H9 (cell line): ENCODE measurements at regions not wholly inside any gene's neighbourhood (a gene's known extent, or its start where the extent isn't known, plus 50 kb on each side); places are given as distances from the start of the nearest gene placed in this dataset.

ENCODE experiments used
- DNase-seq: peaks from one replicate; pipeline ENCODE4 v3.0.0-alpha.2; 2017
- H2AFZ ChIP-seq: one replicate; pipeline ENCODE4 v1.6.1; 2013; ENCODE audit warnings: mild to moderate bottlenecking, low read length, control low read depth, moderate library complexity
- H2AK5ac ChIP-seq: 2 replicates; pipeline ENCODE4 v1.6.1; 2013; ENCODE audit warnings: low read length, control low read depth, mixed read lengths; ENCODE audit not compliant: insufficient read length
- H2BK120ac ChIP-seq: one replicate; pipeline ENCODE4 v1.6.1; 2013; ENCODE audit warnings: low read depth, mild to moderate bottlenecking, low read length, control low read depth, inconsistent platforms; ENCODE audit not compliant: poor library complexity, severe bottlenecking
- H2BK12ac ChIP-seq: 2 replicates; pipeline ENCODE4 v1.6.1; 2013; ENCODE audit warnings: low read length, control low read depth, mixed read lengths, low read depth; ENCODE audit not compliant: insufficient read length
- H2BK15ac ChIP-seq: 2 replicates; pipeline ENCODE4 v1.6.1; 2013; ENCODE audit warnings: low read depth, low read length, control low read depth
- H2BK20ac ChIP-seq: one replicate; pipeline ENCODE4 v1.6.1; 2013; ENCODE audit warnings: low read depth, mild to moderate bottlenecking, low read length, control low read depth, inconsistent platforms; ENCODE audit not compliant: poor library complexity, severe bottlenecking
- H2BK5ac ChIP-seq: 2 replicates; pipeline ENCODE4 v1.6.1; 2013; ENCODE audit warnings: low read length, control low read depth, mixed read lengths; ENCODE audit not compliant: insufficient read length
- H3K14ac ChIP-seq: 2 replicates; pipeline ENCODE4 v1.6.1; 2013; ENCODE audit warnings: low read length, control low read depth; ENCODE audit not compliant: insufficient read depth
- H3K18ac ChIP-seq: 2 replicates; pipeline ENCODE4 v1.6.1; 2013; ENCODE audit warnings: low read depth, mild to moderate bottlenecking, mixed read lengths, low read length, control low read depth; ENCODE audit not compliant: insufficient read length
- H3K23ac ChIP-seq: 2 replicates; pipeline ENCODE4 v1.6.1; 2013; ENCODE audit warnings: low read length, control low read depth, mixed read lengths, low read depth; ENCODE audit not compliant: insufficient read length
- H3K23me2 ChIP-seq: 2 replicates; pipeline ENCODE4 v1.6.1; 2013; ENCODE audit warnings: low read depth, mild to moderate bottlenecking, mixed read lengths, low read length, control low read depth; ENCODE audit not compliant: insufficient read length, poor library complexity, severe bottlenecking
- H3K27ac ChIP-seq: 2 replicates; pipeline ENCODE4 v1.5.1; 2013; ENCODE audit warnings: low read length, control low read depth, mixed read lengths, low read depth; ENCODE audit not compliant: insufficient read length
- H3K27me3 ChIP-seq: 2 replicates; pipeline ENCODE4 v1.6.1; 2013; ENCODE audit warnings: low read length, control low read depth, inconsistent platforms; ENCODE audit not compliant: insufficient read depth
- H3K4ac ChIP-seq: 2 replicates; pipeline ENCODE4 v1.6.1; 2013; ENCODE audit warnings: low read depth, mild to moderate bottlenecking, control low read depth, inconsistent platforms, low read length, moderate library complexity
- H3K4me1 ChIP-seq: 2 replicates; pipeline ENCODE4 v1.6.1; 2013; ENCODE audit warnings: low read length, control low read depth, inconsistent platforms; ENCODE audit not compliant: insufficient read depth
- H3K4me2 ChIP-seq: 2 replicates; pipeline ENCODE4 v1.6.1; 2013; ENCODE audit warnings: low read length, control low read depth, mixed read lengths; ENCODE audit not compliant: insufficient read length, insufficient read depth
- H3K56ac ChIP-seq: 2 replicates; pipeline ENCODE4 v1.6.1; 2013; ENCODE audit warnings: low read depth, mild to moderate bottlenecking, mixed read lengths, low read length, control low read depth; ENCODE audit not compliant: insufficient read length
- H3K79me1 ChIP-seq: 2 replicates; pipeline ENCODE4 v1.6.1; 2013; ENCODE audit warnings: low read depth, mild to moderate bottlenecking, moderate library complexity, low read length, control low read depth, inconsistent platforms; ENCODE audit not compliant: insufficient read depth, poor library complexity, severe bottlenecking
- H3K79me2 ChIP-seq: 2 replicates; pipeline ENCODE4 v1.6.1; 2013; ENCODE audit warnings: low read length, control low read depth, inconsistent platforms; ENCODE audit not compliant: insufficient read depth
- H3K9ac ChIP-seq: 2 replicates; pipeline ENCODE4 v1.6.1; 2013; ENCODE audit warnings: low read length, control low read depth, mixed read lengths; ENCODE audit not compliant: insufficient read length; ENCODE audit errors: extremely low read depth
- H3K9me3 ChIP-seq: one replicate; pipeline ENCODE4 v1.6.1; 2013; ENCODE audit warnings: low read depth, low read length, inconsistent platforms; ENCODE audit not compliant: control insufficient read depth
- H3T11ph ChIP-seq: one replicate; pipeline ENCODE4 v1.6.1; 2013; ENCODE audit warnings: mild to moderate bottlenecking, low read length, control low read depth, inconsistent platforms
- H4K20me1 ChIP-seq: one replicate; pipeline ENCODE4 v1.6.1; 2013; ENCODE audit not compliant: control insufficient read depth, insufficient read length, insufficient read depth
- H4K5ac ChIP-seq: 2 replicates; pipeline ENCODE4 v1.6.1; 2013; ENCODE audit warnings: low read depth, mild to moderate bottlenecking, mixed read lengths, low read length, control low read depth; ENCODE audit not compliant: insufficient read length
- H4K8ac ChIP-seq: replicated peaks from 2 replicates; pipeline ENCODE4 v1.6.1; 2013; ENCODE audit warnings: low read length, control low read depth, mixed read lengths, low read depth; ENCODE audit not compliant: insufficient read length
- H4K91ac ChIP-seq: 2 replicates; pipeline ENCODE4 v1.6.1; 2013; ENCODE audit warnings: low read depth, mild to moderate bottlenecking, moderate library complexity, mixed read lengths, low read length, control low read depth; ENCODE audit not compliant: insufficient read length
- H3K27ac Mint-ChIP-seq, 3 experiments: 2 replicates in 2 of 3; 3 replicates in 1 of 3; pipeline ENCODE4 v1.8.0; 2020 to 2021; ENCODE audit warnings: mixed read lengths in 3 of 3, mild to moderate bottlenecking in 1 of 3, moderate library complexity in 1 of 3
- H3K27me3 Mint-ChIP-seq: 2 replicates; pipeline ENCODE4 v1.8.0; 2021; ENCODE audit warnings: low read depth, mild to moderate bottlenecking, moderate library complexity, mixed read lengths
- H3K36me3 Mint-ChIP-seq, 3 experiments: 2 replicates in 2 of 3; 3 replicates in 1 of 3; pipeline ENCODE4 v1.8.0; 2020 to 2021; ENCODE audit warnings: low read depth in 3 of 3, mixed read lengths in 3 of 3; ENCODE audit not compliant: insufficient read depth in 1 of 3
- H3K4me1 Mint-ChIP-seq, 2 experiments: 2 replicates each; pipeline ENCODE4 v1.8.0; 2020; ENCODE audit warnings: mixed read lengths in 2 of 2
- H3K4me3 Mint-ChIP-seq, 2 experiments: 2 replicates in 1 of 2; 3 replicates in 1 of 2; pipeline ENCODE4 v1.8.0; 2020 to 2021; ENCODE audit warnings: mild to moderate bottlenecking in 2 of 2, mixed read lengths in 2 of 2, moderate library complexity in 1 of 2
- H3K9me3 Mint-ChIP-seq, 2 experiments: 2 replicates in 1 of 2; 3 replicates in 1 of 2; pipeline ENCODE4 v1.8.0; 2020; ENCODE audit warnings: mild to moderate bottlenecking in 2 of 2, mixed read lengths in 2 of 2, moderate library complexity in 1 of 2
- CTCF ChIP-seq: fragments of 200-600 bp; sonication (generic); conservative IDR thresholded peaks from 3 replicates; pipeline ENCODE4 v1.8.0; 2021; ENCODE audit warnings: antibody characterized with exemption, mild to moderate bottlenecking
- WGBS: extraction: QIAGEN DNeasy Blood & Tissue Kit; methylation state at CpG from one replicate; pipeline ENCODE4 v1.1.7; 2013; ENCODE audit warnings: missing lambda C conversion rate, low lambda C conversion rate, mixed read lengths; ENCODE audit not compliant: insufficient read length; ENCODE audit errors: extremely low coverage; 5-methylcytosine and 5-hydroxymethylcytosine counted together

GRCh38 chr12:62116986-62117385 lies 143.2 kb upstream of the USP15 start:
- H3K23me2 ChIP-seq = no peaks in the 10 kb centered on the region
- no peak overlapping the region for H3K4me2 ChIP-seq
- no peak overlapping the region for H3K4me3 Mint-ChIP-seq
- peaks cover 0 to 3% of the 10 kb centered on the region in 2 experiments; a peak in 3 of 5 replicates for H3K9me3 Mint-ChIP-seq
- H3K14ac ChIP-seq = no peak overlapping the region
- no peaks in the 10 kb centered on the region for H3K79me2 ChIP-seq
- no peak overlapping the region for H2BK20ac ChIP-seq
- H2AK5ac ChIP-seq = no peak overlapping the region
- no peaks in the 10 kb centered on the region for H3K79me1 ChIP-seq
- no peak overlapping the region for H3T11ph ChIP-seq
- H3K27ac ChIP-seq = no peak overlapping the region
- H3K27me3 ChIP-seq = no peaks in the 10 kb centered on the region
- no peak overlapping the region for H3K18ac ChIP-seq
- no peak overlapping the region for H2BK12ac ChIP-seq
- H3K9me3 ChIP-seq = no peaks in the 10 kb centered on the region
- H3K36me3 Mint-ChIP-seq = peaks cover 0 to 7% (median 2%) of the 10 kb centered on the region in 3 experiments; a peak in 3 of 7 replicates
- peaks cover 2% of the 10 kb centered on the region; the same call in 1 of the 2 replicates for H3K27me3 Mint-ChIP-seq
- no CpG with 5 or more reads among the region's 2 CpGs for WGBS
- no peak overlapping the region for H3K27ac Mint-ChIP-seq
- peaks cover 11 to 13% of the 10 kb centered on the region in 2 experiments for H3K4me1 Mint-ChIP-seq
- H3K9ac ChIP-seq = no peak overlapping the region
- H4K8ac ChIP-seq = no peak overlapping the region
- peaks cover 3% of the 10 kb centered on the region; the same call in 1 of the 2 replicates for H3K4me1 ChIP-seq
- no peaks in the 10 kb centered on the region for H4K20me1 ChIP-seq
- TF ChIP-seq CTCF = no peak
- H3K4ac ChIP-seq = no peak overlapping the region
- H3K23ac ChIP-seq = no peak overlapping the region
- no peak overlapping the region for H2AFZ ChIP-seq
- no peak for DNase-seq
- no peak overlapping the region for H2BK15ac ChIP-seq
- no peak overlapping the region for H3K56ac ChIP-seq
- no peak overlapping the region for H4K91ac ChIP-seq
- no peak overlapping the region for H4K5ac ChIP-seq
- H2BK120ac ChIP-seq = no peak overlapping the region
- no peak overlapping the region for H2BK5ac ChIP-seq
